WTC11 (cell line): ENCODE measurements at regions not wholly inside any gene's neighbourhood (a gene's known extent, or its start where the extent isn't known, plus 50 kb on each side); places are given as distances from the start of the nearest gene placed in this dataset.

ENCODE experiments used
- ATAC-seq: fragments of 200-7000 bp; cut with Tn5 transposase; 2 replicates; pipeline ENCODE4 v1.10.0; 2021; ENCODE audit warnings: mild to moderate bottlenecking, moderate library complexity
- CTCF ChIA-PET: fragments of 300-600 bp; sonication (Branson Sonifier 250); formaldehyde crosslinking; loops from one replicate; lab custom pipeline; 2021; ENCODE audit warnings: antibody characterized with exemption; lab: Charles Lee
- POLR2A ChIA-PET: fragments of 350-600 bp; sonication (Branson Sonifier 250); formaldehyde crosslinking; loops from one replicate; lab custom pipeline; 2021; ENCODE audit warnings: antibody characterized with exemption; lab: Charles Lee
- DNase-seq: peaks from one replicate; pipeline ENCODE4 v3.0.0; 2021; ENCODE audit warnings: low spot score
- H3K27ac Mint-ChIP-seq: 2 replicates; pipeline ENCODE4 v1.8.0; 2021; ENCODE audit warnings: mixed read lengths
- H3K27me3 Mint-ChIP-seq: 2 replicates; pipeline ENCODE4 v1.8.0; 2021; ENCODE audit warnings: low read depth, mild to moderate bottlenecking, moderate library complexity, mixed read lengths
- H3K36me3 Mint-ChIP-seq: 2 replicates; pipeline ENCODE4 v1.8.0; 2021; ENCODE audit warnings: mixed read lengths
- H3K4me1 Mint-ChIP-seq: 2 replicates; pipeline ENCODE4 v1.8.0; 2022; ENCODE audit warnings: mixed read lengths
- H3K4me3 Mint-ChIP-seq: 2 replicates; pipeline ENCODE4 v1.8.0; 2021; ENCODE audit warnings: mild to moderate bottlenecking, moderate library complexity, mixed read lengths
- H3K9me3 Mint-ChIP-seq: 2 replicates; pipeline ENCODE4 v1.8.0; 2021; ENCODE audit warnings: mixed read lengths
- CREM ChIP-seq: sonication (generic); formaldehyde crosslinking; IDR thresholded peaks from 2 replicates; pipeline ENCODE4 v1.8.1; 2022; ENCODE audit warnings: mild to moderate bottlenecking, missing genetic modification reagents, moderate library complexity
- FOXP1 ChIP-seq: sonication (generic); formaldehyde crosslinking; IDR thresholded peaks from 2 replicates; pipeline ENCODE4 v1.8.0; 2022; ENCODE audit warnings: missing genetic modification reagents, mild to moderate bottlenecking, moderate library complexity, borderline replicate concordance
- MXD4 ChIP-seq: fragments of 250-450 bp; sonication (Bioruptor Pico); IDR thresholded peaks from 2 replicates; pipeline ENCODE4 v1.8.0; 2021; ENCODE audit warnings: mild to moderate bottlenecking, moderate library complexity, borderline replicate concordance
- NR2C2 ChIP-seq: sonication (generic); formaldehyde crosslinking; IDR thresholded peaks from 2 replicates; pipeline ENCODE4 v1.8.0; 2022; ENCODE audit warnings: mild to moderate bottlenecking, missing genetic modification reagents
- OVOL2 ChIP-seq: fragments of 250-450 bp; sonication (Bioruptor Pico); IDR thresholded peaks from 2 replicates; pipeline ENCODE4 v1.9.0; 2021; ENCODE audit warnings: mild to moderate bottlenecking, borderline replicate concordance
- SOX15 ChIP-seq: fragments of 250-450 bp; sonication (Bioruptor Pico); IDR thresholded peaks from 2 replicates; pipeline ENCODE4 v1.9.0; 2021; ENCODE audit warnings: mild to moderate bottlenecking
- TEAD1 ChIP-seq: sonication (generic); formaldehyde crosslinking; IDR thresholded peaks from 2 replicates; pipeline ENCODE4 v1.8.0; 2022; ENCODE audit warnings: mild to moderate bottlenecking, missing genetic modification reagents
- ZBTB21 ChIP-seq: sonication (generic); formaldehyde crosslinking; IDR thresholded peaks from 2 replicates; pipeline ENCODE4 v1.8.1; 2023; ENCODE audit warnings: mild to moderate bottlenecking, missing genetic modification reagents, borderline replicate concordance
- ZNF121 ChIP-seq: sonication (generic); formaldehyde crosslinking; IDR thresholded peaks from 2 replicates; pipeline ENCODE4 v1.8.0; 2023; ENCODE audit warnings: missing genetic modification reagents
- ZNF396 ChIP-seq: fragments of 250-450 bp; sonication (Bioruptor Pico); IDR thresholded peaks from 2 replicates; pipeline ENCODE4 v1.8.0; 2021; ENCODE audit warnings: mild to moderate bottlenecking, moderate library complexity, borderline replicate concordance
- TF ChIP-seq, protein P1 (sequence below): sonication (generic); formaldehyde crosslinking; IDR thresholded peaks from 2 replicates; pipeline ENCODE4 v1.8.1; 2022; ENCODE audit warnings: mild to moderate bottlenecking, missing genetic modification reagents, moderate library complexity, borderline replicate concordance
- TF ChIP-seq, protein P2 (sequence below): fragments of 250-450 bp; sonication (Bioruptor Pico); IDR thresholded peaks from 2 replicates; pipeline ENCODE4 v2.1.2; 2022; ENCODE audit warnings: mild to moderate bottlenecking, moderate library complexity
- TF ChIP-seq, protein P3 (sequence below): sonication (generic); formaldehyde crosslinking; IDR thresholded peaks from 2 replicates; pipeline ENCODE4 v1.8.1; 2023; ENCODE audit warnings: mild to moderate bottlenecking, moderate library complexity, missing genetic modification reagents
- TF ChIP-seq, protein P4 (sequence below): sonication (generic); formaldehyde crosslinking; IDR thresholded peaks from 2 replicates; pipeline ENCODE4 v1.8.1; 2023; ENCODE audit warnings: mild to moderate bottlenecking, missing genetic modification reagents
- TF ChIP-seq, protein P5 (sequence below): sonication (generic); formaldehyde crosslinking; IDR thresholded peaks from 2 replicates; pipeline ENCODE4 v1.8.0; 2022; ENCODE audit warnings: missing genetic modification reagents
- TF ChIP-seq, protein P6 (sequence below): sonication (generic); formaldehyde crosslinking; IDR thresholded peaks from 2 replicates; pipeline ENCODE4 v1.8.1; 2022; ENCODE audit warnings: missing genetic modification reagents, borderline replicate concordance
- TF ChIP-seq, protein P7 (sequence below): sonication (generic); formaldehyde crosslinking; IDR thresholded peaks from 2 replicates; pipeline ENCODE4 v1.8.1; 2022; ENCODE audit warnings: low read depth, mild to moderate bottlenecking, moderate library complexity, missing genetic modification reagents, borderline replicate concordance
- TF ChIP-seq, protein P8 (sequence below): sonication (generic); formaldehyde crosslinking; conservative IDR thresholded peaks from 2 replicates; pipeline ENCODE4 v1.8.1; 2022; ENCODE audit warnings: mild to moderate bottlenecking, missing genetic modification reagents
- TF ChIP-seq, protein P9 (sequence below): sonication (generic); formaldehyde crosslinking; IDR thresholded peaks from 2 replicates; pipeline ENCODE4 v1.8.0; 2022; ENCODE audit warnings: mild to moderate bottlenecking, missing genetic modification reagents

DNA sequence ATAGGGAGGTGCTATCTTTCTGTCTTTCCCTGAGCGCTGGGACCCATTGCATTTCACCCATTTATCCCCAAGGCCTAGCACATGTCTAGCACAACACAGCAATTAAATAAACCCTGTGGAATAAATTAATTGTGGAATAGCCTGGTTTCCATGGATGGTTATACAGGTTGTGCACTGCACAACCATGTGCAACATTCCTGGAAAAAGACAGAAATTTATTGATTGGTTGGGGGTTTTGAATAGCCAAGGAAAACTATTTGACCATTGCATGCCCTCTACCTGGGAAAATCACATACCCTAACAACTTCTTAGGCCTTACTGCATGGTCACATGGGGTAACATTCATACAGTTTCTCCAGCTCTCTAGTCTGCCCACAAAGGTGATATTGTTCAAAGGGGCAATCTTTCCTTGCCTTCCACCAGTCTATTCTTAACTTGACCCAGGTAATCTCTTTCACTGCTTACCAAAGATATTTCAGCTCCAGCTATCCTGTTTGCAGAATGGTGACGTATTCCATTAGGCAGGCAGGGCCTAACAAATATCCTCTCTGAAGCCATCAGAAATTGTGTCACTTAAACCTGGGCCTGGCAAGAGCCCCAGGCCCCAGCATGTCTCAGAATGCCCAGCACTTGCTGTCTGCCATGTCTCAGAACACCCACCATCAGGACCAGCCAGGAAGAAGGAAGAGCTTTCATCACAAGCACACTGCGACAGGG, 157.9 kb upstream of the RAB4A start (continued):
- TF ChIP-seq, protein P1, sequence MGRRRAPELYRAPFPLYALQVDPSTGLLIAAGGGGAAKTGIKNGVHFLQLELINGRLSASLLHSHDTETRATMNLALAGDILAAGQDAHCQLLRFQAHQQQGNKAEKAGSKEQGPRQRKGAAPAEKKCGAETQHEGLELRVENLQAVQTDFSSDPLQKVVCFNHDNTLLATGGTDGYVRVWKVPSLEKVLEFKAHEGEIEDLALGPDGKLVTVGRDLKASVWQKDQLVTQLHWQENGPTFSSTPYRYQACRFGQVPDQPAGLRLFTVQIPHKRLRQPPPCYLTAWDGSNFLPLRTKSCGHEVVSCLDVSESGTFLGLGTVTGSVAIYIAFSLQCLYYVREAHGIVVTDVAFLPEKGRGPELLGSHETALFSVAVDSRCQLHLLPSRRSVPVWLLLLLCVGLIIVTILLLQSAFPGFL (CRISPR knock-in tag), result no peak
- TF ChIP-seq TEAD1 (CRISPR knock-in tag) (no peak), NR2C2 (CRISPR knock-in tag) (no peak), ZNF121 (CRISPR knock-in tag) (no peak), OVOL2 (CRISPR knock-in tag) (no peak), CREM (CRISPR knock-in tag) (no peak)
- TF ChIP-seq, protein P2, sequence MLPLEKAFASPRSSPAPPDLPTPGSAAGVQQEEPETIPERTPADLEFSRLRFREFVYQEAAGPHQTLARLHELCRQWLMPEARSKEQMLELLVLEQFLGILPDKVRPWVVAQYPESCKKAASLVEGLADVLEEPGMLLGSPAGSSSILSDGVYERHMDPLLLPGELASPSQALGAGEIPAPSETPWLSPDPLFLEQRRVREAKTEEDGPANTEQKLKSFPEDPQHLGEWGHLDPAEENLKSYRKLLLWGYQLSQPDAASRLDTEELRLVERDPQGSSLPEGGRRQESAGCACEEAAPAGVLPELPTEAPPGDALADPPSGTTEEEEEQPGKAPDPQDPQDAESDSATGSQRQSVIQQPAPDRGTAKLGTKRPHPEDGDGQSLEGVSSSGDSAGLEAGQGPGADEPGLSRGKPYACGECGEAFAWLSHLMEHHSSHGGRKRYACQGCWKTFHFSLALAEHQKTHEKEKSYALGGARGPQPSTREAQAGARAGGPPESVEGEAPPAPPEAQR (CRISPR knock-in tag), result no peak
- TF ChIP-seq, protein P3, sequence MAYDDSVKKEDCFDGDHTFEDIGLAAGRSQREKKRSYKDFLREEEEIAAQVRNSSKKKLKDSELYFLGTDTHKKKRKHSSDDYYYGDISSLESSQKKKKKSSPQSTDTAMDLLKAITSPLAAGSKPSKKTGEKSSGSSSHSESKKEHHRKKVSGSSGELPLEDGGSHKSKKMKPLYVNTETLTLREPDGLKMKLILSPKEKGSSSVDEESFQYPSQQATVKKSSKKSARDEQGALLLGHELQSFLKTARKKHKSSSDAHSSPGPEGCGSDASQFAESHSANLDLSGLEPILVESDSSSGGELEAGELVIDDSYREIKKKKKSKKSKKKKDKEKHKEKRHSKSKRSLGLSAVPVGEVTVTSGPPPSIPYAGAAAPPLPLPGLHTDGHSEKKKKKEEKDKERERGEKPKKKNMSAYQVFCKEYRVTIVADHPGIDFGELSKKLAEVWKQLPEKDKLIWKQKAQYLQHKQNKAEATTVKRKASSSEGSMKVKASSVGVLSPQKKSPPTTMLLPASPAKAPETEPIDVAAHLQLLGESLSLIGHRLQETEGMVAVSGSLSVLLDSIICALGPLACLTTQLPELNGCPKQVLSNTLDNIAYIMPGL (CRISPR knock-in tag), result no peak
- TF ChIP-seq, all 79 proteins: peak for 0

DNA sequence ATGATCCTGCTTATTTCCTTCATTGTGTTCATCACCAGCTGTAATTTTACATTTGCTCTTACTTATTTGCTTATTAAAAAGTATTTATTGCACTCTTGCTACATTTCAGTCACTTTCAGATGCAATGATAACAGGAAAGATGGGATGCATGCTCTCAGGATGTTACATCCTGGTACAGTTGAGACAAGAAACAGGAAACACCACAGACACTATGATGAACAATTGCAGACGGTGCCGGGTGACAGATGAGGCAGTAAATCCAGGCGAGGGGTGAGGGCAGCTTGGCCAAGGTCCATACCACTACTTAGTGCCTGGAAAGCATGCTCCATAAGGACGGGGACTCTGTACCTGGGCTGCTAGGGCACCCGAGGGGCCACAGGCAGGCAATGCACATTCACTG, 156.6 kb upstream of the RAB4A start:
- DNase-seq (no peak), ATAC-seq (no peak)
- Mint-ChIP-seq H3K4me1 (peaks cover 21% of the 10 kb centered on the region), H3K27ac (no peak overlapping the region), H3K27me3 (peaks cover 6% of the 10 kb centered on the region; the same call in 1 of the 2 replicates), H3K9me3 (no peaks in the 10 kb centered on the region), H3K4me3 (no peak overlapping the region), H3K36me3 (no peaks in the 10 kb centered on the region)
- CTCF ChIA-PET, result interaction anchor here (1.0 to 1.6 kb wide), 2 partner anchors 113 to 128 kb away, joined by 4 to 6 read pairs; no protein-coding TSS in a partner anchor
- POLR2A ChIA-PET, result no interaction called here
- TF ChIP-seq, protein P4, sequence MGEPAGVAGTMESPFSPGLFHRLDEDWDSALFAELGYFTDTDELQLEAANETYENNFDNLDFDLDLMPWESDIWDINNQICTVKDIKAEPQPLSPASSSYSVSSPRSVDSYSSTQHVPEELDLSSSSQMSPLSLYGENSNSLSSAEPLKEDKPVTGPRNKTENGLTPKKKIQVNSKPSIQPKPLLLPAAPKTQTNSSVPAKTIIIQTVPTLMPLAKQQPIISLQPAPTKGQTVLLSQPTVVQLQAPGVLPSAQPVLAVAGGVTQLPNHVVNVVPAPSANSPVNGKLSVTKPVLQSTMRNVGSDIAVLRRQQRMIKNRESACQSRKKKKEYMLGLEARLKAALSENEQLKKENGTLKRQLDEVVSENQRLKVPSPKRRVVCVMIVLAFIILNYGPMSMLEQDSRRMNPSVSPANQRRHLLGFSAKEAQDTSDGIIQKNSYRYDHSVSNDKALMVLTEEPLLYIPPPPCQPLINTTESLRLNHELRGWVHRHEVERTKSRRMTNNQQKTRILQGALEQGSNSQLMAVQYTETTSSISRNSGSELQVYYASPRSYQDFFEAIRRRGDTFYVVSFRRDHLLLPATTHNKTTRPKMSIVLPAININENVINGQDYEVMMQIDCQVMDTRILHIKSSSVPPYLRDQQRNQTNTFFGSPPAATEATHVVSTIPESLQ (CRISPR knock-in tag), result no peak
- TF ChIP-seq TEAD1 (CRISPR knock-in tag), result no peak
- no peak for TF ChIP-seq MXD4 (CRISPR knock-in tag)
- TF ChIP-seq, protein P5, sequence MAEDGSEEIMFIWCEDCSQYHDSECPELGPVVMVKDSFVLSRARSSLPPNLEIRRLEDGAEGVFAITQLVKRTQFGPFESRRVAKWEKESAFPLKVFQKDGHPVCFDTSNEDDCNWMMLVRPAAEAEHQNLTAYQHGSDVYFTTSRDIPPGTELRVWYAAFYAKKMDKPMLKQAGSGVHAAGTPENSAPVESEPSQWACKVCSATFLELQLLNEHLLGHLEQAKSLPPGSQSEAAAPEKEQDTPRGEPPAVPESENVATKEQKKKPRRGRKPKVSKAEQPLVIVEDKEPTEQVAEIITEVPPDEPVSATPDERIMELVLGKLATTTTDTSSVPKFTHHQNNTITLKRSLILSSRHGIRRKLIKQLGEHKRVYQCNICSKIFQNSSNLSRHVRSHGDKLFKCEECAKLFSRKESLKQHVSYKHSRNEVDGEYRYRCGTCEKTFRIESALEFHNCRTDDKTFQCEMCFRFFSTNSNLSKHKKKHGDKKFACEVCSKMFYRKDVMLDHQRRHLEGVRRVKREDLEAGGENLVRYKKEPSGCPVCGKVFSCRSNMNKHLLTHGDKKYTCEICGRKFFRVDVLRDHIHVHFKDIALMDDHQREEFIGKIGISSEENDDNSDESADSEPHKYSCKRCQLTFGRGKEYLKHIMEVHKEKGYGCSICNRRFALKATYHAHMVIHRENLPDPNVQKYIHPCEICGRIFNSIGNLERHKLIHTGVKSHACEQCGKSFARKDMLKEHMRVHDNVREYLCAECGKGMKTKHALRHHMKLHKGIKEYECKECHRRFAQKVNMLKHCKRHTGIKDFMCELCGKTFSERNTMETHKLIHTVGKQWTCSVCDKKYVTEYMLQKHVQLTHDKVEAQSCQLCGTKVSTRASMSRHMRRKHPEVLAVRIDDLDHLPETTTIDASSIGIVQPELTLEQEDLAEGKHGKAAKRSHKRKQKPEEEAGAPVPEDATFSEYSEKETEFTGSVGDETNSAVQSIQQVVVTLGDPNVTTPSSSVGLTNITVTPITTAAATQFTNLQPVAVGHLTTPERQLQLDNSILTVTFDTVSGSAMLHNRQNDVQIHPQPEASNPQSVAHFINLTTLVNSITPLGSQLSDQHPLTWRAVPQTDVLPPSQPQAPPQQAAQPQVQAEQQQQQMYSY (CRISPR knock-in tag), result no peak
- TF ChIP-seq OVOL2 (CRISPR knock-in tag), result no peak
- TF ChIP-seq, protein P6, sequence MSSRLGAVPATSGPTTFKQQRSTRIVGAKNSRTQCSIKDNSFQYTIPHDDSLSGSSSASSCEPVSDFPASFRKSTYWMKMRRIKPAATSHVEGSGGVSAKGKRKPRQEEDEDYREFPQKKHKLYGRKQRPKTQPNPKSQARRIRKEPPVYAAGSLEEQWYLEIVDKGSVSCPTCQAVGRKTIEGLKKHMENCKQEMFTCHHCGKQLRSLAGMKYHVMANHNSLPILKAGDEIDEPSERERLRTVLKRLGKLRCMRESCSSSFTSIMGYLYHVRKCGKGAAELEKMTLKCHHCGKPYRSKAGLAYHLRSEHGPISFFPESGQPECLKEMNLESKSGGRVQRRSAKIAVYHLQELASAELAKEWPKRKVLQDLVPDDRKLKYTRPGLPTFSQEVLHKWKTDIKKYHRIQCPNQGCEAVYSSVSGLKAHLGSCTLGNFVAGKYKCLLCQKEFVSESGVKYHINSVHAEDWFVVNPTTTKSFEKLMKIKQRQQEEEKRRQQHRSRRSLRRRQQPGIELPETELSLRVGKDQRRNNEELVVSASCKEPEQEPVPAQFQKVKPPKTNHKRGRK (CRISPR knock-in tag), result no peak
- TF ChIP-seq SOX15 (CRISPR knock-in tag), result no peak
- TF ChIP-seq, protein P7, sequence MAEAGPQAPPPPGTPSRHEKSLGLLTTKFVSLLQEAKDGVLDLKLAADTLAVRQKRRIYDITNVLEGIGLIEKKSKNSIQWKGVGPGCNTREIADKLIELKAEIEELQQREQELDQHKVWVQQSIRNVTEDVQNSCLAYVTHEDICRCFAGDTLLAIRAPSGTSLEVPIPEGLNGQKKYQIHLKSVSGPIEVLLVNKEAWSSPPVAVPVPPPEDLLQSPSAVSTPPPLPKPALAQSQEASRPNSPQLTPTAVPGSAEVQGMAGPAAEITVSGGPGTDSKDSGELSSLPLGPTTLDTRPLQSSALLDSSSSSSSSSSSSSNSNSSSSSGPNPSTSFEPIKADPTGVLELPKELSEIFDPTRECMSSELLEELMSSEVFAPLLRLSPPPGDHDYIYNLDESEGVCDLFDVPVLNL (CRISPR knock-in tag), result no peak
- TF ChIP-seq ZBTB21 (CRISPR knock-in tag), result no peak
- no peak for TF ChIP-seq ZNF396 (CRISPR knock-in tag)
- TF ChIP-seq, protein P8, sequence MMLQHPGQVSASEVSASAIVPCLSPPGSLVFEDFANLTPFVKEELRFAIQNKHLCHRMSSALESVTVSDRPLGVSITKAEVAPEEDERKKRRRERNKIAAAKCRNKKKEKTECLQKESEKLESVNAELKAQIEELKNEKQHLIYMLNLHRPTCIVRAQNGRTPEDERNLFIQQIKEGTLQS, result no peak
- no peak for TF ChIP-seq FOXP1 (CRISPR knock-in tag)
- TF ChIP-seq, protein P9, sequence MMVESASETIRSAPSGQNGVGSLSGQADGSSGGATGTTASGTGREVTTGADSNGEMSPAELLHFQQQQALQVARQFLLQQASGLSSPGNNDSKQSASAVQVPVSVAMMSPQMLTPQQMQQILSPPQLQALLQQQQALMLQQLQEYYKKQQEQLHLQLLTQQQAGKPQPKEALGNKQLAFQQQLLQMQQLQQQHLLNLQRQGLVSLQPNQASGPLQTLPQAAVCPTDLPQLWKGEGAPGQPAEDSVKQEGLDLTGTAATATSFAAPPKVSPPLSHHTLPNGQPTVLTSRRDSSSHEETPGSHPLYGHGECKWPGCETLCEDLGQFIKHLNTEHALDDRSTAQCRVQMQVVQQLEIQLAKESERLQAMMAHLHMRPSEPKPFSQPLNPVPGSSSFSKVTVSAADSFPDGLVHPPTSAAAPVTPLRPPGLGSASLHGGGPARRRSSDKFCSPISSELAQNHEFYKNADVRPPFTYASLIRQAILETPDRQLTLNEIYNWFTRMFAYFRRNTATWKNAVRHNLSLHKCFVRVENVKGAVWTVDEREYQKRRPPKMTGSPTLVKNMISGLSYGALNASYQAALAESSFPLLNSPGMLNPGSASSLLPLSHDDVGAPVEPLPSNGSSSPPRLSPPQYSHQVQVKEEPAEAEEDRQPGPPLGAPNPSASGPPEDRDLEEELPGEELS (CRISPR knock-in tag), result no peak
